Sigmoid colon (tissue), 4 donors: ENCODE measurements at regions not wholly inside any gene's neighbourhood (a gene's known extent, or its start where the extent isn't known, plus 50 kb on each side); places are given as distances from the start of the nearest gene placed in this dataset.

Source experiments
- CTCF ChIP-seq, 4 experiments: fragments of 450-650 bp in 3 of 4; fragments of 200-600 bp in 1 of 4; IDR thresholded peaks; one replicate each; pipeline ENCODE4 v1.5.1; 2016 to 2019; ENCODE audit warnings: antibody characterized with exemption in 4 of 4, mild to moderate bottlenecking in 3 of 4, moderate library complexity in 2 of 4
- EP300 ChIP-seq, 4 donors: sonication (generic); formaldehyde crosslinking; IDR thresholded peaks; one replicate each; pipeline ENCODE4 v1.6.1; 2017; ENCODE audit warnings: antibody characterized with exemption in 4 of 4
- POLR2A ChIP-seq, 2 donors: fragments of 450-650 bp; IDR thresholded peaks; one replicate each; pipeline ENCODE4 v1.6.1; 2016; ENCODE audit warnings: antibody characterized with exemption in 2 of 2, mild to moderate bottlenecking in 2 of 2, moderate library complexity in 2 of 2
- POLR2AphosphoS5 ChIP-seq, 4 donors: sonication (generic); formaldehyde crosslinking; IDR thresholded peaks; one replicate each; pipeline ENCODE4 v1.6.1; 2017; ENCODE audit warnings: antibody characterized with exemption in 4 of 4

- no peak for TF ChIP-seq CTCF (IDR thresholded peaks at IDR 0.05)
- TF ChIP-seq POLR2A (IDR thresholded peaks at IDR 0.05) = no peak
- TF ChIP-seq POLR2AphosphoS5 (IDR thresholded peaks at IDR 0.05) = no peak
- no peak for TF ChIP-seq EP300 (IDR thresholded peaks at IDR 0.05)
These were observed 206.9 kb upstream of the PCSK5 start for GRCh38 chr9:75683591-75683990.
